HCT116 (cell line): ENCODE measurements at regions not wholly inside any gene's neighbourhood (a gene's known extent, or its start where the extent isn't known, plus 50 kb on each side); places are given as distances from the start of the nearest gene placed in this dataset.
"Not testable (repeated sequence)": the region's sequence is repeated elsewhere in the genome, so short reads cannot be mapped to it uniquely, and the experiment has no call there.

Experiments
- ATAC-seq: fragments of 200-7000 bp; cut with Tn5 transposase; 2 replicates; pipeline ENCODE4 v1.9.1; 2020; ENCODE audit warnings: mild to moderate bottlenecking, moderate library complexity
- BruUV-seq: library from RNA; stranded (reverse); fragments of 400-500 nt; replicated peaks from 2 replicates; lab custom pipeline; 2021; lab: Mats Ljungman, UMichigan
- CTCF ChIA-PET: fragments of 300-600 bp; sonication (Branson Sonifier 250); formaldehyde crosslinking; loops from one replicate; lab custom pipeline; 2021; ENCODE audit warnings: antibody characterized with exemption; lab: Charles Lee
- POLR2A ChIA-PET: fragments of 300-600, 350-600 bp; sonication (Branson Sonifier 250); formaldehyde crosslinking; loops from one replicate; lab custom pipeline; 2021; ENCODE audit warnings: antibody characterized with exemption; lab: Charles Lee
- RAD21 ChIA-PET, 2 experiments: fragments of 300-600 bp; sonication (Branson Sonifier 250); formaldehyde crosslinking; loops; one replicate each; lab custom pipeline; 2023; ENCODE audit warnings: low total read pairs in 2 of 2; ENCODE audit not compliant: uncharacterized antibody in 2 of 2, unreplicated experiment in 2 of 2, low non-redundant PET in 1 of 2; lab: Charles Lee
- DNase-seq: peaks from one replicate; pipeline ENCODE4 v3.0.0-alpha.2; 2010; ENCODE audit warnings: low read depth, low spot score
- H2AFZ ChIP-seq: fragments of 200-600 bp; shearing (Covaris generic), sonication (generic); 2 replicates; pipeline ENCODE4 v1.6.1; 2017; ENCODE audit warnings: low read depth, mixed run types, mixed read lengths, antibody characterized with exemption, low read length; ENCODE audit not compliant: poor library complexity, severe bottlenecking
- H3K27ac ChIP-seq: 2 replicates; pipeline ENCODE4 v1.5.1; 2012; ENCODE audit warnings: low read depth, low read length
- H3K27me3 ChIP-seq: fragments of 200-600 bp; sonication (generic); 2 replicates; pipeline ENCODE4 v1.6.1; 2016; ENCODE audit warnings: mixed run types, low read length, mixed read lengths; ENCODE audit not compliant: insufficient read depth
- H3K36me3 ChIP-seq, 2 experiments: fragments of 200-500 bp in 1 of 2; fragments of 200-600 bp in 1 of 2; sonication (Bioruptor generic) in 1 of 2; sonication (generic) in 1 of 2; 2 replicates each; pipeline versions ENCODE4 v1.5.1 to v1.6.1; 2014 to 2016; ENCODE audit warnings: low read length in 2 of 2, inconsistent platforms in 1 of 2, mixed read lengths in 1 of 2, mixed run types in 1 of 2; ENCODE audit not compliant: insufficient read depth in 2 of 2, control insufficient read depth in 1 of 2
- H3K4me1 ChIP-seq, 2 experiments: fragments of 200-600 bp in 1 of 2; sonication (generic) in 1 of 2; 2 replicates each; pipeline versions ENCODE4 v1.5.1 to v1.6.1; 2012 to 2017; ENCODE audit warnings: low read length in 2 of 2, inconsistent platforms in 1 of 2, mild to moderate bottlenecking in 1 of 2, mixed read lengths in 1 of 2, mixed run types in 1 of 2, moderate library complexity in 1 of 2; ENCODE audit not compliant: insufficient read depth in 2 of 2, control insufficient read depth in 1 of 2
- H3K4me2 ChIP-seq: fragments of 200-600 bp; sonication (generic); 2 replicates; pipeline ENCODE4 v1.6.1; 2017; ENCODE audit warnings: mixed run types, low read length, mixed read lengths
- H3K4me3 ChIP-seq, 2 experiments: fragments of 200-600 bp in 1 of 2; sonication (generic) in 1 of 2; replicated peaks in 1 of 2; 2 replicates each; pipeline ENCODE4 v1.5.1; 2011 to 2016; ENCODE audit warnings: low read length in 2 of 2, control low read depth in 1 of 2, low read depth in 1 of 2, mild to moderate bottlenecking in 1 of 2, mixed read lengths in 1 of 2, mixed run types in 1 of 2
- H3K79me2 ChIP-seq: fragments of 200-600 bp; sonication (generic); 2 replicates; pipeline ENCODE4 v1.6.1; 2017; ENCODE audit warnings: mild to moderate bottlenecking, mixed run types, low read length, moderate library complexity, mixed read lengths; ENCODE audit not compliant: insufficient read depth
- H3K9ac ChIP-seq: fragments of 200-600 bp; sonication (generic); 2 replicates; pipeline ENCODE4 v1.6.1; 2016; ENCODE audit warnings: low read length, mixed read lengths
- H3K9me2 ChIP-seq: fragments of 200-600 bp; sonication (generic), shearing (Covaris generic); 2 replicates; pipeline ENCODE4 v1.6.1; 2017; ENCODE audit warnings: mixed run types, mild to moderate bottlenecking, moderate library complexity; ENCODE audit not compliant: insufficient read depth
- H3K9me3 ChIP-seq, 2 experiments: fragments of 200-500 bp in 1 of 2; fragments of 200-600 bp in 1 of 2; sonication (Bioruptor generic) in 1 of 2; sonication (generic) in 1 of 2; 2 replicates each; pipeline ENCODE4 v1.6.1; 2014 to 2017; ENCODE audit warnings: low read length in 2 of 2, mixed read lengths in 2 of 2, inconsistent platforms in 1 of 2, low read depth in 1 of 2, mild to moderate bottlenecking in 1 of 2, mixed run types in 1 of 2, moderate library complexity in 1 of 2; ENCODE audit not compliant: control insufficient read depth in 1 of 2, insufficient read depth in 1 of 2
- H4K20me1 ChIP-seq: fragments of 200-600 bp; sonication (generic), shearing (Covaris generic); 2 replicates; pipeline ENCODE4 v1.6.1; 2017; ENCODE audit warnings: mixed run types, mild to moderate bottlenecking, moderate library complexity; ENCODE audit not compliant: insufficient read depth
- CBX3 ChIP-seq: IDR thresholded peaks from 2 replicates; pipeline ENCODE4 v1.6.1; 2012; ENCODE audit warnings: low read depth
- CTCF ChIP-seq, 3 experiments: fragments of 200-600 bp in 1 of 3; sonication (generic) in 1 of 3; IDR thresholded peaks in 2 of 3; conservative IDR thresholded peaks in 1 of 3; 2 replicates each; pipeline ENCODE4 v1.5.1; 2012 to 2017; ENCODE audit warnings: low read depth in 2 of 3, low read length in 2 of 3, antibody characterized with exemption in 1 of 3, borderline replicate concordance in 1 of 3, control low read depth in 1 of 3, mild to moderate bottlenecking in 1 of 3, mixed read lengths in 1 of 3, mixed run types in 1 of 3, moderate library complexity in 1 of 3; ENCODE audit not compliant: insufficient read depth in 1 of 3
- EZH2 ChIP-seq: fragments of 200-600 bp; sonication (generic); IDR thresholded peaks from 2 replicates; pipeline ENCODE4 v1.6.1; 2017; ENCODE audit warnings: antibody characterized with exemption, mixed run types
- JUND ChIP-seq: IDR thresholded peaks from 2 replicates; pipeline ENCODE4 v1.6.1; 2012
- POLR2A ChIP-seq: IDR thresholded peaks from 2 replicates; pipeline ENCODE4 v1.7.0; 2011; ENCODE audit warnings: borderline replicate concordance; ENCODE audit not compliant: insufficient read depth, insufficient read length; ENCODE audit errors: extremely low read depth
- RAD21 ChIP-seq: IDR thresholded peaks from 2 replicates; pipeline ENCODE4 v1.6.1; 2012; ENCODE audit warnings: low read depth, mild to moderate bottlenecking
- SIN3A ChIP-seq: IDR thresholded peaks from 2 replicates; pipeline ENCODE4 v1.6.1; 2012; ENCODE audit warnings: low read depth
- SP1 ChIP-seq: IDR thresholded peaks from 2 replicates; pipeline ENCODE4 v1.6.1; 2012; ENCODE audit warnings: low read depth
- TCF7L2 ChIP-seq: IDR thresholded peaks from 2 replicates; pipeline ENCODE4 v1.7.0; 2011; ENCODE audit warnings: borderline replicate concordance, inconsistent platforms; ENCODE audit not compliant: insufficient read depth, insufficient read length; ENCODE audit errors: extremely low read depth
- ZBTB33 ChIP-seq: IDR thresholded peaks from 2 replicates; pipeline ENCODE4 v1.6.1; 2011; ENCODE audit warnings: mild to moderate bottlenecking, low read length, moderate library complexity; ENCODE audit not compliant: insufficient replicate concordance; ENCODE audit errors: extremely low read depth
- intact Hi-C: fragments of 100-400 bp; cut with micrococcal nuclease; formaldehyde crosslinking; loops from 2 replicates; pipeline ENCODE4 v1.10.0; 2022

GRCh38 chr6:74256381-74256780 lies 560.4 kb downstream of the CD109 start:
- intact Hi-C loops = no loop called here
- H3K4me2 ChIP-seq = no peak overlapping the region

GRCh38 chr6:74255007-74255406 lies 559.0 kb downstream of the CD109 start:
- intact Hi-C loops, POLR2A ChIA-PET, CTCF ChIA-PET, H3K79me2 ChIP-seq, H3K9me2 ChIP-seq, ATAC-seq, H3K4me2 ChIP-seq, H4K20me1 ChIP-seq, H3K4me1 ChIP-seq, RAD21 ChIA-PET, H3K27ac ChIP-seq, H3K9me3 ChIP-seq, DNase-seq, H3K27me3 ChIP-seq, H2AFZ ChIP-seq, H3K9ac ChIP-seq, H3K36me3 ChIP-seq, BruUV-seq, H3K4me3 ChIP-seq: not testable (repeated sequence)

More at GRCh38 chr6:74256381-74256780, 560.4 kb downstream of the CD109 start:
- no peaks in the 10 kb centered on the region for H3K9me3 ChIP-seq
- no peak for ATAC-seq
- ChIA-PET POLR2A (no interaction called here), RAD21 (no interaction called here), CTCF (no interaction called here)
- no peak overlapping the region for H2AFZ ChIP-seq
- no peaks in the 10 kb centered on the region for H3K36me3 ChIP-seq
- no peak overlapping the region for H3K9ac ChIP-seq
- no peaks in the 10 kb centered on the region for H3K4me1 ChIP-seq
- H3K9me2 ChIP-seq = no peaks in the 10 kb centered on the region
- H3K27ac ChIP-seq = no peak overlapping the region
- no TSS peak for BruUV-seq
- no peak for DNase-seq
- no peaks in the 10 kb centered on the region for H3K27me3 ChIP-seq
- H3K79me2 ChIP-seq = no peaks in the 10 kb centered on the region
- H4K20me1 ChIP-seq = no peaks in the 10 kb centered on the region
- TF ChIP-seq TCF7L2 (no peak), EZH2 (no peak), SIN3A (no peak), SP1 (no peak), POLR2A (no peak), CTCF (IDR thresholded peaks at IDR 0.05 in 2 of 3, conservative IDR thresholded peaks at IDR 0.05 in 1 of 3; ENCODE audit: borderline replicate concordance in 1 of 3, insufficient read depth in 1 of 3, low read depth in 2 of 3, low read length in 2 of 3) (no peak), RAD21 (no peak), CBX3 (no peak), JUND (no peak), ZBTB33 (no peak)
- no peak overlapping the region for H3K4me3 ChIP-seq

GRCh38 chr6:74254147-74254546 lies 558.1 kb downstream of the CD109 start:
- H3K36me3 ChIP-seq, CTCF ChIA-PET, RAD21 ChIA-PET, H4K20me1 ChIP-seq, H3K9ac ChIP-seq, H3K79me2 ChIP-seq, H3K4me1 ChIP-seq, H3K9me3 ChIP-seq, DNase-seq, H3K9me2 ChIP-seq, H2AFZ ChIP-seq, H3K27me3 ChIP-seq, H3K4me2 ChIP-seq, intact Hi-C loops, ATAC-seq, H3K4me3 ChIP-seq, H3K27ac ChIP-seq, POLR2A ChIA-PET, BruUV-seq: not testable (repeated sequence)
